ENCODE measurements at regions not wholly inside any gene's neighbourhood (a gene's known extent, or its start where the extent isn't known, plus 50 kb on each side); places are given as distances from the start of the nearest gene placed in this dataset.
"Not testable (repeated sequence)": the region's sequence is repeated elsewhere in the genome, so short reads cannot be mapped to it uniquely, and the experiment has no call there.

DNA sequence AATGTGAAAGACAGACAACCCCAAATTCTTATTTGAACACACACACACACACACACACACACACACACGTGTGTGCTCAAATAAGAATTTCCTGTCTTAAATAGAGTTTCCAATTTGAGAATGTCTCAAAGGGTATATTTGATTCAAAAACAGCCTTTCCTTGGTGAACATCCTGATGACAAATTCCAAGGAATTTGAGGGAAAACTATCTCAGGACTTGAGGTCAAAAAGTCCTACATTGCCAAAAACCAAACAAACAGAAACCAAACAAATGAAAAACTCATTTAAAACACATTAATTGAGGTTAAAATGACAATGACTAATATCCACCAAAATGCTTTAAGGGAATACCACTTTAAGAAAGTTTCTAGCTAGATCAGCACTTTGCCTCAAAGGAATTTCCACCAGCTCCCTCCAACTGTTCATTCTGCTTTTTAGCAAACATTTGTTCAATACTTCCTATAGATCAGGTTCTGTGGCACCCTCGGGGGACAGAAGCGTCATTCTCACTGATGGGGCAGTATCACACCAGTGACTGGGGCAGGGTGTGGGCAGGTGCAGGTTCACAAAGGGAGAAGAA, 232.1 kb upstream of the TRIB2 start:
- no peak for DNase-seq

DNA sequence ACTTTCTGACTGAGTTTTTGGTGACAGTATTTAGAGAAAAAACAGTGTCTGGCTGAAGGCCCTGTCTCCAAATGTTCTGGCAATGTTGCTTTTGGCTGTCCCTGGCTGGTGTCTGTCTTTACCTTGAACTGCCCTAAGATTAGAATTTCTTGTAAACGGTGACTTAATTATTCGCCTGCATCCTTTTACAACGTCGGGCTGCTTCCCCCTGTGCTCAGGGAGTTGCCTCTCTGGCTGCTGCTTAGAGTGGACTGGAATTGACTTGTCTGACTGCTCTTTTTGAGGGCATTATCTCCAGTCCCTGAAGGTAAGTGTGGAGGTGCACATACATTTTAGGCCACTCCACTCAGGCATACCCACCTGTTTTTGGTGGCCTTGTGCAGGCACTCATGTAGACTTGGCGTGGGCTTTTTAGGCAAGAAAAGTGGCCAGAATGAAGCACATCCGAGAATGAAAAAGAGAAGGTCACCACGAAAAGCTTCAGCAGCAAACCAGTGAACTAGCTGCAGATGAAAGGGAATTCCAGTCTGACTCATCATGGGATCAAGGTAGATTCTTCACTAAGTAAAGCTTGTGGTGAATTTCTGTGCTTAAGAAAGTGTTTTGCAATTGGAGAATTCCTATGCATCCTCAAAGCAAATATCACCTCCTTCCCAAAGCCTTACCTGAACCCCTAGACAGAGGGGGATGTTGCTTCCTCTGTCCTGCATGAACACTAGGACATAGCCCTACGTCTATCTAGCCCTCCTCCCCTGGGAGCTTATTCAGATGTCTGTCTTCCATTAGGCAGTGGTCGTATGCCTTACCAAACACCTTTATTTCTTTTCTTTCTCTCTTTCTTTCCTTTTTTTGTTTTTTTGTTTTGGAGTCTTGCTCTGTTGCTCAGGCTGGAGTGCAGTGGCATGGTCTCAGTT, 230.3 kb upstream of the TRIB2 start:
- DNase-seq = no peak

DNA sequence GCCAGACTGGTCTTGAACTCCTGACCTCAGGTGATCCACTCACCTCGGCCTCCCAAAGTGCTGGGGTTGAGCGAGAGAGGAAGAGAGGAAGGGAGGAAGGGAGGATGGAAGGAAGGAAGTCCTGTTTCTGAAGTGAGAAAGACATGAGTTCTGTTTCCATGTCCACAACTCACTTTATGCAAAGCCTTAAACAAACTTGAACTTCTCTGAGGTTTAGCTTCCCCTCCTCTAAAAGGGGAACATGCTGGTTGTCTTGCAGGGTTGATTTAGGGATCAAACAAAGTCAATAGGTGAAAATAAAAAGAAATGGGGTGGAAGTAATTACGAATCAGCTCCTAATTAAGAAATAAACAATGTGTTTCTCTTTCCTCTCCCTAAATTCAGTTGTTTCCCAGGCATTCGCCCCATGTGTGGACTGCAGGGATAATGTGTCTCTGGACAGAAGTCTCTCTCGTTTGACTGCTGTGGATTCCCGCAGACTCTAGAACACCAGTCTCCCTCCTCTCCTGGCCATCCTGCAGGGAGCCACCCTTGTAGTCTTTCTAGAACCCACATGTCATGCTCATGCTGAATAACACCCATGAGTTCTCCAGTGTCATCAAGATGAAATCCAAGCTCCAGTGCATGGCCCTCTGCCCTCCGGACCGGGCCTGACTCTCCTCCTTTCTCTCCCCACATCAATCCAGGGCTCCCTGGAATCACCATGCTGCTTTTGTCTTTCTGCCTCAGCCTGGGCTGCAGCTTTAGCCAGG, 229.3 kb upstream of the TRIB2 start:
- DNase-seq = no peak

DNA sequence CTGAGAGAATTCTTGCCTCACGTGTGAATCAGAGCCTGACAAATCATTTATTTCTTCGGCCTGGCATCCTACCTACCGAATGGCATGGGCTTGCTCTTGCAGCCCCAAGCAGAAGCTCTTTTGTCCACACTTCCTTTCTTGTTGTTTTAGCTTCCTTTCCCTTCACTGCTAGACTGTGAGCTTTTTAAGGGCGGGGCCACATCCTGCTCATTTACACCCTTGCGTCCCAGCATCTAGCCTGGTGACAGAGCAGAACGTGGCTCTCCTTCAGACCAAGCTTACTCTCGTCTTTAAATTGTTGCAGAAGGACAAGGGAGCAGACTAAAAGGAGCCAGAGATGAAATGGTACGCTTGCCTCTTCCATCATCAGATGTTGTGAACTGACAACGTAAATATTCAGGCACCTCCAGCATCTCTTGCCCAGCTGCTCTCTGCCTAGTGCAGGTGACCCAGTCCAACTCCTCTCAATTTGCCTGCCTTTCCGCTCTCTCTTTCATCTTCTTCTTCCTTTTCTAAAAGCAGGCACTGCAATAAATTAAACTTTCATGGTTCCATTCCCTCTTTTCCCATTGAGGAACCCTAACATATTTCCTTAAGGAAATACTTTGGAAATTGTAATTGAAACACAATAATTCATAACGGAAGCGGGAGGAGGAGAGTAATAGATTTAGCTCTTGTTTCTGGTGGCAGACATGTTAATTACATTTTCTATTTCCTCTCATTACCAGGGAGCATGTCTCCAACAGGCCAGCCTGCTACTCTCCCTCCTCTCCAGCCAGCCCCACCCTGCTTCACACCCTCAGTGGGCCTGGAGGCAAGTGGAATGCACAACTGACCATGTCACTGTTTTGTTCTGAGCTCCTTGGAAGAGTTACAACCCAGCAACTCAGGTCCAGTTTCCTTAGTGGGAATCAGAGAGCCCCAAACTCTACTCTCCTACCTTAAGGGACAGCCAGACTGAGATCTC, 228.1 kb upstream of the TRIB2 start:
- DNase-seq = peak; percentile 46

DNA sequence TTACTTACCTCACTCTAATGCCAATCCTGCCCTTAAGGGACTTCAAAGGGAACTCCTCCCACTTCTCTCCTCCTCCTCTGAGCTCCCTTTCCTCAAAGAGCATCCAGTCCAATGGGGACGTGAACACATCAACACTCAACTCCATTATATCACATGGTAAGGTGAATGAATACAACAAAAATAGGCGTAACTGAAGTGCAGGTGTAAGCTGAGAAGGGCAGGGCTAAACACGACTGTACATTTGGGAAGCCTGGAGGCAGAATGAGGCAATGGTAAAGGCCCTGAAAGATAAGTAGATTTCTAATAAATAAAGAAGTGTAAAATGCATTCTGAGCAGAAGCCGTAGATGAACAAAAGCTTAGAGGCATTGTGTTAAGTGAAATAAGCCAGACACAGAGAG, 226.1 kb upstream of the TRIB2 start:
- no peak for DNase-seq

DNA sequence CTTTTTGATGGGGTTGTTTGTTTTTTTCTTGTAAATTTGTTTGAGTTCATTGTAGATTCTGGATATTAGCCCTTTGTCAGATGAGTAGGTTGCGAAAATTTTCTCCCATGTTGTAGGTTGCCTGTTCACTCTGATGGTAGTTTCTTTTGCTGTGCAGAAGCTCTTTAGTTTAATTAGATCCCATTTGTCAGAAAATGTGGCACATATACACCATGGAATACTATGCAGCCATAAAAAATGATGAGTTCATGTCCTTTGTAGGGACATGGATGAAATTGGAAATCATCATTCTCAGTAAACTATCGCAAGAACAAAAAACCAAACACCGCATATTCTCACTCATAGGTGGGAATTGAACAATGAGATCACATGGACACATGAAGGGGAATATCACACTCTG, 224.4 kb upstream of the TRIB2 start:
- not testable (repeated sequence) for DNase-seq

DNA sequence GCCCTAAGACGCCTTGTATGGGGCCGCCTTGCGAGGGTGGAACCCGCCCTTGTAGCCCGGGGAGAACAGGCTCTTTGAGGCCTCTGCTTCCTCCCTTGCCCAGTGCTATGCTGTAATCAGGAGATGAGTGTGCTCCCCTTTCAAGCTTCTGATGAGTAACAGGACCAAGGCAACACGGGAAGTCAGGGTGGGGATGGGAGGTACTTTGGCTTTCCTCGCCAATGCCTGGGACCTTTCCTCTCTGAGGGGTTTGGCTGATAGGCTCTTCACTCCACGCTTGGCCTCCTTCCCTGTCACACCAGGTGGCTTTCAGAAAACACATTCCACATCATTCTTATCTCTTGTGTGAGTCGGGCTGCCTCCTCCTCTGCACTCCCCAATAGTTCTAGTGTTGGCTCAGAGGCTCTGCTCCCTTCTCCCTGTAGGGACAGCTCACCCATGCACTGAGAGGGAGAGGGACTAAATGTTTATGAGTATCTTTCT, 223.7 kb upstream of the TRIB2 start:
- peak; percentile 59 for DNase-seq

DNA sequence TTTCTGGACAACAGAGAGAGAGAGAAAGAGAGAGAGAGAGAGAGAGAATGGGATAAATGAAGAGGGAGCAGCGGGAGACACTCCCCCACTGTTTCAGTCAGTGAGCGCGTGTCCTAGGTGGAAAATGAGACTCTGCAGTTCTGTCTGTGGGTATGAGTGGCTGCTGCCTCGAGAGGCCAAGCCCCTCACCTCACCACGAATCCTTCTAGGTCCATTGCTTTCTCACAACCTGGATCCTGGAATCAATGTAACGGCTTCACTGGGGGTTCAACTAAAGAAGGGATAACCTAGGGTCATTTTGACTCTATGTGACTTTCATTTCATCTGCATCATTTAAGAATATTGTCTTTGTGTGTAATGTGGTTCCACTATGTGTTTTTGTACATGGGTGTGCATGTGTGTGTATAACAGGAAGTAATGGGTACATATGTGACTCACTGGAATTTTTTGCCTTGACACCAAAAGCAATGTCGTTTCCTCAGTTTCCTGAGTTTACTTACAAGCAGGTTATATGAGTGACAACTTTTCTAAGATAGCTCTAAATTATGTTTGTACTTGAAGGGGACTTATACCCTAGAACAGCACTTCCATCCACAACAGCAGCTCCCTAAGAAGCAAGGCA, 221.4 kb upstream of the TRIB2 start:
- no peak for DNase-seq

DNA sequence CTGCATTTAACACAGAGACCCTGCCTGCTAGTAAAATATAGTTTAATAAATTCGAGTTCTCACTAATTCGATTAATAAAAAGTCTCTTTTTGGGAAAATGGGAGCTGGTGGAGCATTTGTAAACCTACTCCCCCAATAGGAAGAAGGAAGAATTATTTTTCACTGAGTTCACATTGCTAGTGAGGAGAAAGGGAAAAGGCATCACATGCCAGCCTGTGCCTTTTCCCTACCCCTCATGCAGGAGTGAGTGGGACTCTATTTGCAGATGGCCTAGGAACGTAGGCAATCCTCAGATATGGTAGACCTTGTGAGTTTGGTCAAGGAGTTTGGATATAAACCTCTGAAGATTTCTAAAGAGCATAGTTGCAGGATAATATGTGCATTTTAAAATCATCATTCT, 218.4 kb upstream of the TRIB2 start:
- no peak for DNase-seq

DNA sequence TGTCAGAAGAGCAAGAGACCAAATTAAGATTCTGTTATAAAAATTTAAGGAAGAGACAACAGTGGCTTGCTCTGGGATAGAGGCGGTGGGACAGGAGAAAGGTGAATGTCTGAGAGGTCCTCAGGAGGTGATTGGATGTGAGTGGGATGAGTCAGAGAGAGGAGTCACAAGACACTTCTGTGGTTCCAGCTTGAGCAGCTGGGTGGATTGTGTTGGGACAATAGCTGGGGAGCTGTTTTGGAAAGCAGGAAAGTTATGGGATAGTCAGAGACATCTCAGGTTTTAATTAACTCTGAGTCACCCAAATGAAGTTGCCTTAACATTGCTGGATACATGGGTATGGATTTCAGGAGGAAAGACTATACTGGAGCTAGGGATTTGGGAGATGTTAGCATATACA, 218.0 kb upstream of the TRIB2 start:
- no peak for DNase-seq

DNA sequence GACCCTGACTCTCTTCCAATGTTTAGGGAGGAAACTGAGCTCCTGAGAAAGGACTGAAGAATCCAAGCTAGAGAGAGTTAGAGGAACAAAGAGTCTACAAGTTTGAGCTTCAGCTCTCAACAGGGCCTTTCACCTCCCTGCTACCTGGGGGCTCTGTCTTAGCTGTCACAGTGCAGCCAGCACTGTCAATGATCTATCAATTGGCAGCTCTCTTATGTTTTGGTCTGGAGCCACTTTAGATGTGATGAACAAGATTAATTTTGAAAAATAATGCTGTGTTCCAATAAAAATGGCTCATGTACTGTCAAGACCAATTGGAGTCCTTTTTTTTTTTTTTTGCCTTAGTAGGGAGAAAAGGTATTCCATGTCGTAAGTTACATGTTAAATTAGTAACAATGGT, 215.8 kb upstream of the TRIB2 start:
- no peak for DNase-seq

DNA sequence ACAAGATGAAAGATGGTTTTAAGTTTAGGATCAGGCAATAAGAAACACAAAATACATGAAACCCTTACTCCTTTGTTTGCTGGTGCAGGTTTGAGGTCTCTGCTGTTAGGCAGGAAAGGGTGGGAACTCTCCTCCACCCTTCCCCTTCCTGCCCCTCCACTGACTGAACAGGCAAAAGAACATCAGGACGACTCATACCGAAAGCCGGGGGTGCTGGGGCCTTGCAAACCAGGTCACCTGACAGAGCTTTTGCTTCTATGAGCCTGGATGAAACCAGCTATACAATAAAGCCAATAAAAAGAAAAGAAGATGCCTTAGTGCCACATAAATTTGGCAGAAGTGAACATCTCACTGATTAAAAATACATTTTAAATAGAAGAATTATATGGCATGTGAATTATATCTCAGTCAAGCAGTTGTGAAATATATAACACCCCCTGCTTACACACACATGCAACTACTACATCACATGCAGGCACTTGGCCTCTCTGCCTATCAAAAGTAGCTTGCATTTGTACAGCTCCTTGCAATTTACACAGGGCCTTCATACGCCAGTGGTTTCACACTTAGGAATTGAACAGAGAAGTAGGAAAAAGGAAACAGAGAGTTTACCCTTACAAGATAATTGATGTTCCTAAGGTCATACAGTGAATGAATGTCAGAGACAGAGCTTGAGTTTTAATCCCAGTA, 215.1 kb upstream of the TRIB2 start:
- peak; percentile 79 for DNase-seq

DNA sequence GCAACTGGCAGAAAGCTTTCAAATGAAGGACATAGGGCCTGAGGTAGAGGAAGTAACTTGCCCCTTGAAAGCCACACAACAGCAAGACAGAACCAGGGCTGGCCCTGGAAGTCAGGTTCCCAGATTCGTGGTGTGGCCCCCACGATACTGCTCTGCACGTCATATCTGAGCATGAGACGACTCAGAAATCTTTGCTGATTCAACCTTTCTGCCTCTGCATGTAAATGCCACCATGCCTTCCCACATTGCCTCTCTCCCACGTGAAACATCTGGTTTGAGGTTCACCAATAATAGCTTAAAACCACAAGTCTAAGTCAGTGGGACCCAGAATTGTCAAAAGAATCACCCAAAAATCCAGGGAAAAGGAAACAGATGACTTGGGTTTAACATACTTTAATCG, 214.0 kb upstream of the TRIB2 start:
- peak; percentile 58 for DNase-seq

DNA sequence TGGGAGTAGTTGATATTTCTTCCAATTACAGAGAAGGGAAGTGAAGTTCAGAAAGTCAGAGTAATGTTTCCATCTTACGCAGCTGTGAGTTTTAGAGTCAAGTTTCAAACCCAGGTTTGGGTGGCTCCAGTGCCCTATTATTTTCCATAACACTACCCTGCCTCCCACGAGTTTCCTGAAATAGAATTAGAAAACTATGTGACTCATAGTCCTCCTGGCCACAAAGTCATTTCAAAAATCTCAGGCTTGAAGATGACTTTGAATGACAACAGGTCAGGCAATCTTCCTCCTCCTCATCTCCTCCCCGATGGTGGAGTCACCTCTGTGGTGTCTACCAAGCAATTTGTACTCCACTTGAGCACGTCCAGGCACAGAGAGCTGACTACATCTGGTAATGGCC, 212.3 kb upstream of the TRIB2 start:
- peak; percentile 62 for DNase-seq

DNA sequence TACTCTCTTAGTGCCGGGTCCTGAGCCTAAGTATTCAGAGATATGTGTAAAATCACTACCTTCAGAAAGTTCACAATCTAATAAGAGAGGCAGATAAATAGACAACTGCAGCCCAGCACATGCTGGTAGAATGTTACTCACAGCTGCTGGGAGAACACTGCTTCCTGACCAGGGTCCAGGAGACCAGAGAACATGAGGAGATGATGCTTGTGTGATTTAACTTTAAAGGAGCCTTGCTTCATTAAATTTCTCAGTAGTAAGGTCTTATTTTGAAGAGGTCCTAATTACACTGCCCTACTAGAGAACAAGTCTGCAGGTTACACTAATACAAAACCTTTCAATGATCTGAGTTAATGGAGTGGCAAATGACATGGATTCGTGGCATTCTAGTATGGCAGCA, 209.9 kb upstream of the TRIB2 start:
- DNase-seq = no peak

DNA sequence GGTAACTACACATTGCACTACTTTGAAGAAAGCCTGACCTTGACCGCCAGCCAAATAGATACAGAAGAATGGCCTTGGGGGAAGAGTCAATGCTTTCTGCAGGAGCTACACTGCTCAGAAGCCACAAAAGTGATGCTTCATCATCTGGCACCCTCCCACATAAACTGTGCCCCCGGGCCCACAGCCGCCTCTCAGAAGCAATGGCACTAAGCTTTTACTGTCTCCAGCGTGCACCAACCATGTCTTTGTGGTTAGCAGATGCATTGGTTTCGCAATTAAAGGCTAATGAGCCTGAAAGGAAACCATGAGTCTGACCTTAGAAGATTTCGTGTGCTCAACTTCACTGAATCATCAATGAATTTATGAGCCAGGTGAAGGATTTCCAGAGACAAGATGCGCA, 209.4 kb upstream of the TRIB2 start:
- peak; percentile 87 for DNase-seq

DNA sequence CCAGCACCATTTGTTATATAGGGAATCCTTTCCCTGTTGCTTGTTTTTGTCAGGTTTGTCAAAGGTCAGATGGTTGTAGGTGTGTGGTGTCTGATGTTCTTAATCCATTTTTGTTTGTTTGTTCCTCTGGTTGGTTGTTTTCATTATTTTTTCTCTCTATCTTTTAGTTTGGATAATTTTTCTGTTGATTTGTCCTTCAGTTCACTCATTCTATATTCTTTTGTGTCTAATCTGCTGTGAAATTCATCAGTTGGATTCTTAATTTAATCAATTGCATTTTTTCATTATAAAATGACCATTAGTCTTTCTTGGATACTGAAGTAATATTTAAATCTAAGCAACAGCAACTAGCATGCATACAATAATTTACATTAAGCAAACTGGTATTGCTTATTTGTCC, 206.7 kb upstream of the TRIB2 start:
- DNase-seq = no peak

DNA sequence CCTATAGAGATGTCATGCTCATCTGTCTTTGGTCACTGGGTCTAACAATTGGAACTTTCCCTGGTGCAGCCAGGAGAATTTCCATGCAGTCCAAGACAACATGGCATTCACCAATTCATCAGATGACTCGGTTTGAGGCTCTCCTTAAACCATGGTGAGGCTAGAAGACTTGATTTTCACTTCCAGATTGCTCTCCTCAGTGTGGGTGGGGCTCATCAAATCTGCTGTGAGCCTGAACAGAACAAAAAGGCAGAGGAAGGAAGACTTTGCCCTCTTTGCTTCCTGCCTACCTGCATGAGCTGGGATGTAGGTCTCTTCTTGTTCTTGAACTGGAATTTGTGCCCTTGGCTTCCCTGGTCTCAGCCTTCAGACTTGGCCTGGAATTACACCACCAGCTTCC, 203.4 kb upstream of the TRIB2 start:
- no peak for DNase-seq

DNA sequence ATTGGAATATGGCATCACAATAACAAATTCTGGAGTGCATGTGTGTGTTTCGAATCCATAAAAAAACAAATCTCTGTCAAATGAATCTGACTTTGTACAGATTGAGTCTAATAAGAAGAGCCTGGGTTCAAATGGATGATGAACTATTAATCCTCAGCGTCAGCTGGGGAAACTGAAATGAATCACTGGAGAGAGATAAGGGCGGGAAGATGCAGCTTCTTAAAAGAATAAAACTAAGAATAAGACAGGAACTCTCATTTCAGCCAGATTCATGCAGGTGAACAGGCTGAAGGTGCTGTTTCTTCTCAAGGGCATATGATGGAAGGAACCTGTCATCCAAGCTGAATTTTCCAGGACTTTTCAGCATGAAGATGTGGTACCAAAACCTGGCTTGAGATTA, 202.6 kb upstream of the TRIB2 start:
- no peak for DNase-seq

DNA sequence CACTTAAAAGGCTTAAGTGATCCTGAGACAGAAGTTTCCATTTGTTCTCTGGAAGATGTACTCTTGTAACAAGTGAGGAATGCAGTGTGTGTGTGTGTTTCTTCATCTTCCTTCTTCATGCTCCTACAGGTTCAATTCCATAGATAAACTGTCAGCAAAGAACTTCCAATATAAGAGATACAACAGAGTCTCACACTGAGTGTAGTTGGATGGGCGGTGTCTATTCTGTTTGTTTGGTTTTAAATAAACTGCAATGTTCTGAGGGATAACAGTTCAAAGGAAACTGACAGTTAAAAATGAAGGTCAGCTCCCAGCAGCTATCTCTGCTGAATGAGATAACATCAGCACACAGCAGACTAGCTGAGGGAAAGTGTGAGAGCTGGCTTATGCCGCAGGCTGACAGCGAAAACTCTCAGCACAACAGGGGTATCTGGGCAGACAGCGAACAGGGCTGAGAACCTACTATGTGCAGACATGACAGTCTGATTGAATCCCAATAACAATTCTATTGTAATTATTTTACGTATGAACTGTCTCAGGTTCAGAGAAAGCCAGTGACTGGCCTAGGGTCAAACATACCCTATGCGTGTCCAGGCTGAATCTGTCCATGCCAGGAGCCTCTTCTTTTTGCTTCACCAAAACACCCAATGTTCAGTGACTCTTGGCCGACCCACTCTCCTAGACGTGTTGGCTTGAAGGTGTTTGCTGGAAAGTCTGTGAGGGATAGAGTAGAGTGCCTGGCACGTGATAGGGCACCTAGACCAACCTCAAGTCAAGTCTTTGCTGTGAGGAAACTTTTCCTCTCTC, 201.9 kb upstream of the TRIB2 start:
- DNase-seq = no peak

DNA sequence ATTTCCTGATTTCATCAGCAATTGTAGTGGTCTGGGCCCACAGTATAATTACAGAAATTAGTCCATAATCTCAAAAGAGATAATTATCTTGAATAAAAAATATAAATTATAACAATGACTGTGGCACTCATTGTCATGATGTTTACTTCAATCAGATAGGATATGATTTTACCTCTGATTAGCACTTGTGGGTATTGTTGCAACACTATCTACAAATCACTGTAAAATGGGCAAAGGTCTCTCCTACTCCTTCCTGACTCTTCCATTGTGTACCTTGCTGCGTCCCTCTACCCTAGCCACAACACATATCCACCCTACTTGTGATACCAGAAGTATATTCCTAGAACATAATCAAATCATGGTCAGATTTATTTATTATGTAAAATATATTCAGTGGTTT, 200.9 kb upstream of the TRIB2 start:
- no peak for DNase-seq

Measured in activated CD4-positive, alpha-beta T cell treated with anti-CD3 and anti-CD28 coated beads for 48 hours (primary cell).